H4 (cell line): ENCODE measurements at regions not wholly inside any gene's neighbourhood (a gene's known extent, or its start where the extent isn't known, plus 50 kb on each side); places are given as distances from the start of the nearest gene placed in this dataset.

Experiments
- DNase-seq: peaks from one replicate; pipeline ENCODE4 v3.0.0-alpha.2; 2015; ENCODE audit warnings: low spot score

DNA sequence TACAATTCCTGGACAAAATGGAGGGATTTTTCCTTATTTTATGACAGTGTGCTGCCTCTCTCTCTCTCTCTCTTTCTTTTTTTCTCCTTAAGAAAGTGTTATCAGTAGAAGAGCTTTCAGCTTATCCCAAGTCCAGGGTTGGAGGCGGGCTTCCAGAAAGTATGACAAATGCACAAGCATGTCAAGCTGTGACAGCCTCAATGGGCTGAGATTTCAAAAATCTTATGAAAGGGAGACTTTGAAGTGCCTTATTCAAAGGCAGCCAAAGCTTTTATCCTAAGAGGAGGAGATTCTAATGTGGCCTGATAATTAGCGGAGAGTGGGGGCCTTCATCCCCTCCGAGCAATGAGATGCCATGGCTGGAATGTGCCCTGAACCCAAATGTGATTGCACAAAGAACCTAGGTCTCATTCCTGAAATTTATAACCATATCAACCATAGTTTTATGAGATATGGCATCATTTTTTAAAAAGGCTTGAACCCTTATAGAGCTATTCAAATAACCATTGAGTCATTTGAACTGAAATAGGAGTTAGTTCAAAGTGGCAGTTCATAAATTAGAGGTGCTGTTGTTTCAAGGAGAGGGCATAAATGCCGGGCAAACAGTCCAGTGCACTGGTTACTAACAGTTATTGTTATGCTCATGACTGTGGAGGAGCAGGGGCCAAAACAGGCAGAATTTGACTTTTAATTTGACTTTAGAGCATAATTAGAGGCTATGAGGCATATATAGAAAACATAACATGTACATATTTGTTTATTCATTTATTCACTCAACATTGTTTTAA lies 261.6 kb upstream of the THRB start:
- DNase-seq = no peak

DNA sequence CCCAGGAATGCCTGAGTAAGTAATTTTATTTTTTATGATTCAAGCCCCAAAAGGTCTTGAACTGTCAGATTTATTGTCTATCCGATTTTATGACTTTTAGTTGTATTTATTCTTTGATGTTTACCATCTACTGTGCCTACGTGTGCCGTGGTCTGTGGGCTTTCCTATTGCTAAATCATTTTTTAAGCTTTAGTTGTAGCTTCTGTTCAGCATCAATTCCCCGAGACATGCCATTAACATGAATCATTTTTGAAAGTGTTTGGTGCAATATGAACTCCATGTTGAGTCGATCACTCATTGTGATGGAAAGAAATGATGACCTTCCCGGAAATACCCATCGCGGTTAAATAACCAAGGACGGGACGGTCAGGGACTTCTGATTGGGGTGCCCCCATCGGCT lies 268.7 kb upstream of the THRB start:
- peak; percentile 3 for DNase-seq

DNA sequence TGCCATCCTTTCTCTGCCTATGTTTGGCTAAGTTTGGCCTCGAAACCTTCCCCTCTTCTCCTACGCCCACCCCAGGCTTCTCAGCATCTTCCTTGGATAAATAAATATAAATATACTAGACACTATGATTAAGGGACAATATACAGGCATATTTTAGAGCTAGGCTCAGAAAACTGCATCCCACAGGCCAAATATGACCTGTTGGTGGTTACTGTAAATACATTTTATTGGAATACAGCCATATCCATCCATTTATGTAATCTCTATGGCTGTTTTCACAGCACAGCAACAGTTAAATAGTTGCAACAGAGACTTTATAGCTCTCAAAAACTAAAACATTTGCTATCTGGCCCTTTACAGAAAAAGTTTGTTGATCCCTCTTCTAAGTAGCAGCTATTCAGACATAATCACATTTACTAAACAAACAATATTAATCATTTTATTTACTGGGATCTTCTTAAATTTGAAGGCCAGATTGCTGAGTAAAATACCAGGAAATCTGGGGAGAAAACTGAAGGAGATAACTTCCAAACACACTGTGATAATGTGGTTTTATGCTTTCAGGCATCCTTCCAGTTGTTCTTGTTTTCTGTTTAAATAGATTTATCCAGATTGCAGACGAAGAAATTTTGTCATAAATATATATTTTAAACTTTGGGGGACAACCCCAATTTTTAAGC lies 269.7 kb upstream of the THRB start:
- DNase-seq = peak; percentile 4

DNA sequence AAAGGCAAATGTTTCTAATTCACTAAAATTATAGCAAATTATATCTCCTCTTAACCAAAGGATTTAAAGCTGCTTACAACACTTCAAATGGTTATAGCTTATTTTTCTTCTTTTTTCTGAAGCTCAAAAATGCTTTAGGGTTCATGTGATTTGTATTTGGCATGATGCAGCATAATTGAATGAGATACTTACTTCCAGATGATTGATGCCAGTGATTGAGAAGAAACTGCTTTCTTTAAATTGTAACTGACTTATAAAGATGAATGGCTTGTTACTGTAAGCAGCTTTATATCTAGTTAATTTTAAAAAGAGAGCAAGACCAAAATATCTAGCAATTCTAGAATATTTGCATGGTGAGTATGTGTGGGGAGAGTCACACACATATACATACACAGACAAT lies 270.7 kb upstream of the THRB start:
- no peak for DNase-seq

DNA sequence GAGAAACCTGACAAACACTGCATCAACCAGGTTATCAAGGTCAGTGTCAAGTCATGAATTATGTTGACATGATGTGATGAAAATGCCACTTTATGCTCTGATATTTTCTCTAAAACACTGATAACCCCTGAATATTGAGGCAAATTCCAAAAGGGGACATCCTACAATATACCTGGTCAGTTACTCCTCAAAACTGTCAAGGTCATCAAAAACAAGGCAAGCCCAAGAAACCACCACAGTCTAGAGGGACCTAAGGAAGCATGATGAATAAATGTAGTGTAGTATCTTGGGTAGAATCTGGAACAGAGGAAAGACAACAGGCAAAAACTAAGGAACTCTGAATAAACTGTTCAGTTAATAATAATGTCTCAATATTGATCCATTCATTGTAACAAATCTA lies 275.3 kb upstream of the THRB start:
- DNase-seq = no peak

DNA sequence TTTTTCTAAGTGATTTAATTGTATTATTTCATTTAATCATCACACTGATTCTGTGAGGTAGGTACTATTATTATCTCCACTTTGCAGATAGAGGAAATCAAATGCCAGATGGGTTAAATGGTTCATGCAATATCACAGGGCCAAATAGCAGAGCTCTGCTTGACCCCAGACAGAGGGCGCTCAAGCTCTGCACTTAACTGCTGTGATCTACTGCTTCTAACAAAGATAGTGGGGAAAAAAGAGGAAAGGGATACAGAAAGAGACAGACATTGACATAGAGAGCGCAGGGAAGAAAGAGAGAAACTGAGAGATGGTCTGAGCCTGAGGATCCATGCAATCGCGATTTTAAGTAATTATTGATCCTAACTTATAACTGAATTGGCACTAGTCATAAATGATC lies 279.1 kb upstream of the THRB start:
- peak; percentile 54 for DNase-seq

DNA sequence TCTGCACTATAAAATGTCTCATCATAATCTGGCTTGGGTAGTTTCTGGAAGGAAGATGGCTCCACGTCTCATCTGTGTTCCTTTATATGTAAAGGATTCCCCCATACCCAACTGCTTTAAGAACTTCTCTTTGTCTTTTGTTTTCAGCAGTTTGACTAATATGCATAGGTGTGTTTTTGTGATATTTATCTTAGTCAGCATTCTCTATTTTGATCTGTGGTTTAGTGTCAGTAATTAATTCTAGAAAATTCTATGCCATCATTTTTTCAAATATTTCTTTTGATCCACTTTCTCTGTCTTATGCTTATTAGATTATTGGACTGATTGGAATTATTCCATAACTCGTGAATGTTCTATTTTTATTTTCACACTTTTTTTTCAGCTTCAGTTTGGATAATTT lies 286.3 kb upstream of the THRB start:
- DNase-seq = no peak

DNA sequence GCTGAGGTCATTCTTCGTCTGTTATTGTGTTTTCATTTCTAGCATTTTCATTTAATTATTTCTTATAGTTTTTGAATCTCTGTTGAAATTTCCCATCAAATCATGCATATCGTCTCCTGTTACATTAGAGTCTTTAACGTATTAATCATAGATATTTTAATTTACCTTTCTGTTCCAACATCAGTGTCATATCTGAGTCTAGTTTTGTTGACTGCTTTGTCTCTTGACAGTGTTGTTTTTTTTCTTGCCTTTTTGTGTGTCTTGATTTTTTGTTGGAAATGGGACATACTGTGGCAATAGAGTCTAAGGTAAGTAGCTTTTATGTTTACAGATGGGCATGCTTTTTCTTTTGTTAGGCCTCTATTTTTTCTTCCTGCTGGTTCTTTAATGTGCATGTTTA lies 286.8 kb upstream of the THRB start:
- no peak for DNase-seq

DNA sequence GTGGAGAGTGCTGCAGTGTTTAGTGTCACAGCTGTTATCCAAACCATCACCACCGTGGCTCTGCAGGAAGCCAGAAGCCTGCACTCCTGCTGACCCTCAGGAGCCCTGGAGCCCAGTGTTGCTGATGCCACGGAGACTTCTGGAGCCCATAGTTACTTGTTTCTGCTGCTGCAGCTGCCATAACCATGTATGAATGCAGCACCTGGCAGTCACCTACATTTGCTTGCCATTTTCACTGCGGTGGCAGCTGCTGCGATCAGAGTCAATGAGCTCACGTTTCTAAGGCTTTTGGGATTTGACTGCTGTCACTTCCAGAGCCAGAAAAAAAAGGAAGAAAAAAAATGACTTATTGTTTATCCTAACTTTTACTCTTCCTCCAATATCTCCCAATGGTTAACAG lies 299.2 kb upstream of the THRB start:
- DNase-seq = no peak

DNA sequence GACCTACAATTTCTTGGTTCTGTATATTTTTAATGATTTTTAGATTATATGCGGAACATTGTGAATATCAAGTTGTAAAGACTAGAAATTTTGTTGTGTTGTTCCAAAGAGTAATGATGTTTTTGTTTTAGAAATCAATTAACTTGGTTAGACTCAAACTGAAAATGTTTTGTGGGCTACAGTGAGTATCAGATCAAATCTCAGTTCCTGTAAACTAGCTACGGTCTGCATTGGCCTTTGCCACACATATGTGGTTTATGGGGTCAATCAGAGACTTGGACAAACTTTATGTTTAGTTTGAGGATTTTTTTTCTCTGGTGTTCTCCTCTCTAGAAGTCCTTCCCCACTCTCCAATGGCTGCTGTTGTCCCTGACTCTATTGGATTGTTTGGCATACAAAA lies 308.0 kb upstream of the THRB start:
- no peak for DNase-seq

DNA sequence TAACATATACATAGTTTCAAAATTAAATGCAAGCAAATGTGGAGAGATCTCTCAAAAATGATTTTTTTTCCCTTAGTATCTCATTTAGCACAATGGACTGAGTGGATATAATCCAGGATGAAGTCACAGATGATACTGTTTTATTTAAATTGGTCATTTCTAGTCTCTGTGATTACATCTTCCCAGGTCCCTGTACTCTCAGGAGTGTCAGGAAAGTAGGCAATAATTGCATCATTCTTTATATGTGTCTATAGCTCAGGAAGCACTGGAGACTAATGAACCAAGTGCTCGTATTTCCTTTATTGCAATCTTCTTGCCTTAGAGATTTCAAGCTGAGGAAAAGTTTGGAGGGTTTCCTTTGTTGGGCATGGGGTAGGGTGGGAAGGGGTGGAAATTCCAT lies 309.4 kb upstream of the THRB start:
- no peak for DNase-seq

DNA sequence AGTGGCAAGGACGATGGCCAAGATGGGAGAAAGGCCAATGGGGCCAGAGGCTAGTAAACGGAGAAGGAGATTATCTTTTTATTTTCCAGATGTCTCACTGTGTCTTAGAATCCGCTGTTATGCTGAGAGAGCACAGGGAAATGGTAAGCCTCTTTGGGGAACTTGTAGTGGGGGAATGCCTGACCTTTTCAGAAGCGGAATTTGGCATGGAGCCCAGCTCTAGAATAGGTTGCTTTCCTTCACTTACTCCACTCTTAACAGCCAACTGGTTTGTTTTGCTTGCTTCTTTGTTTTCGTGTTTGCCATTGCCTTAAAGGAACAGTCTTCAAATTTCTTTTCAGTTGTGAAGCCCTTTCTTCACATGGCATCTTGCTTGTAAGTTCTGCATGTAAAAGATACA lies 316.2 kb upstream of the THRB start:
- no peak for DNase-seq

DNA sequence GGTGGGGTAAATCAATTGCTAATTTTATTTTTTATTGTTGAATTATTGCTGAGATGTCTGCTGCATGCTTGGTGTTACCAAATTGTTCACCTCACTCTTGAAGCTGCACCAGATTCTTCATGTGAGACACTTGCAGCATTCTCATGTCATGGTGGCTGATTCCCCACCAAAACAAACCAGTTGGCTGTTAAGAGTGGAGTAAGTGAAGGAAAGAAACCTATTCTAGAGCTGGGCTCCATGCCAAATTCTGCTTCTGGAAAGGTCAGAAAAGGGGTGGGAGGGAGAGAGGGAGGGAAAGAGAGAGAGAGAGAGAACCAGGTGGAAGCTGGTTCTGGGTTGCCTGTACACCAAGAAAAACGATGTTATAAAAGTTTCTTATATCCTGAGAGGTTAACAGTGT lies 317.5 kb upstream of the THRB start:
- no peak for DNase-seq

DNA sequence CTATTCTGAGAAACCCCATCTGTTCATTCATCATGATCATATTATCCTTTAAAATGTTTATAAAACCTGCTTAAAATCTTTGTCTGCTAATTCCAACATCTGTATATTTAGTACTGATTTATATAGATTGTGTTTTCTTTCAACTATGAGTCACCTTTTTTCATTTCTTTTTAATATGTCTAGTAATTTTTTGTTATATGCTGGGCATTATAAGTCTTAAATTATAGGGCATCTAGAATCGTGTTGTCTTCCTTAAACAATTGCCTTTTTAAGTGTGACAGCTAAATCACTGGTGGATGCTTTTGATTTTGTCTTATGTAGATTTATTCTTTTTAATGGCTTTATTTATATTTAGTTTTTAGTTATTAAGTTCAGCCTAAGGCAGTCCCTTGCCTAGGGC lies 323.4 kb upstream of the THRB start:
- DNase-seq = no peak

DNA sequence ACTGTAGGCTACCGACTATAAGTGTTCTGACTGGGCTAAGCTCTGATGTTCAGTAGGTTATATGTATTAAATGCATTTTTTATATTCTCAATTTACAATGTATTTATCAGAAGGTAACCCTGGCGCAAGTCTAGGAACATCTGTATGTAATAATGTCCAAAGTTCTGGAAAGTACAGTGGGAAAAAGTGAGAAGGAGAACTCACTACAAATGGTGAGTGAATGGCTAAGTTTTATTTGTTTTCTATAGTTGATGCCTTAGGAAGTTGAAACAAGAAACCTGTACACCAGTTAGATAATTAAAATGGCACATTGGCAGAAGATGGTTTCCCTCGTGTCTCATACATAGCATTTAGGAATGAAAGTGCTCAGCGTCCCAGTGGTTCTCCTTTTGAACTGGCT lies 333.4 kb upstream of the THRB start:
- DNase-seq = no peak

DNA sequence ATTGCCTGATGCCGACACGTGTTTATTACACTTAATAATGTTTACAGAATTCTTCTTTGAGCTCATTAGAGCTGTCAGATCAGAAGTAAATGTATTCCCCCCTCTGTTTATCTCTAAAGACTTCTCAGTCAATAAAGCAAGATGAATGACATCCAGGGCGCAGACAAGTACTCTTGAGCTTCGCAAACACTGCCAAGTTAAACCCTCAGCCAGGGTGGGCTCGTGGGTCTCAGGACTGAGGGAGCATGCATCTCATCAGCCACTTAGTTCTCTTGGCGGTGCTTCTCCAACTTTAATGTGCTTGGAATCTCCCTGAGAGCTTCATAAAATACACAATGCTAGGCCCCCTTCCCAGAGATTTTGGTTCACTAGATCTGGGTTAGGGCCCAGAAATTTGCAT lies 333.9 kb upstream of the THRB start:
- no peak for DNase-seq

DNA sequence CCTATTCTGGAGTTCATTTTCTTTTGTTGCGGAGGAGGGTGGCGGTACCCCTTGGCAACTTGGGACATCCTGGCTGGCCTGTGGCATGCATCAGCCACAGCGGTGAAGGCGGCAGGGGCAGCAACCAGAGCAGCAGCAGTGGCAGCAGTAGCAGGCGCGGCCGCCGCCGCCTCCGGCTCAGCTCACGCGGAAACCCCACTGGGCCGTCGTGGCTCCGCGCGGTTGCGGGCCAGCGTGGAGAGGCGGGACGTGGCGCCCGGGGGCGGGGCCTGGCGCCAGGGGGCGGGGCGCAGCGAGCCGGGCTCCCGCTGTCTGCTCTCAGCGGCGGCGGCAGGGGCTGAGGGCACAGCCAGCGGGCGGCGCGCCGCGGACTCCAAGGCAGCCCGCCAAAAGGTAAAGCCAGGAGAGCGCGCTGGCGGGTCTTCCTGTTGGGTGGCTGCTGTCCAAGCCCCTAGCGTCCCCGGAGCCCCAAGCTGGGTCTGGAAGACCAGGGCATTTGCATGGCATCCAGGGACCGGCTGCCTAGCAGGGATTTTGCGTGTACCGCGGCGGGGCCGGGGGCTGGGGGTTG lies 334.4 kb upstream of the THRB start:
- DNase-seq = no peak

DNA sequence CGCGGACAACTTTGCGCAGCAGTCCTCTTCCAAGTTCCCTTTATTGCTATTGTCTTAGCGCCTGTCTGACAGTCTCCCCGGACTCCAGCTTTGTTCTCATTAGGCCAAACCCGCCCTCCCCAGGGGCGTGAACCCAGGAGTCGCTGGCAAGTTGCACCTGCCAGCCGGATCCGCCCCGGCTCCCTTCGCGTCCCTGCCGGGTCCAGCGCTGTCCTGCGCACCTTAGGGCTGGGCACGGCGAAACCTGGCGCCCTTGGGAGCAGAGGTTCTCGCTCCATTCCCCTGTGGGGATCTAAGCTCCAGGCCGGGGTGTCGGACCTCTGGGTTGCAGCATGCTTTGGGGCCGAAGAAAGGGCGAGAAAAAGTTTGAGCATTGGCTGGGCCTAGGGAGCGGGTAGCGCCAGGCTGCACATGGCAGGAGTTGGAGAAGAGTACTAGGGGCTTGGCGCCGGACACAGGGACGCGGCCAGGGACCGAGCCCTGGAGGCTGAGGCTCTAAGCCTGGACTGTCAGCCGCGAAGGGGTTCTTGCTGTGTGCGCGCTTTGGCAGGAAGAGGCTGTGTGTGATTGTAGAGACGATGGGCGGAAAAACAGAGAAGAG lies 335.1 kb upstream of the THRB start:
- DNase-seq = no peak

DNA sequence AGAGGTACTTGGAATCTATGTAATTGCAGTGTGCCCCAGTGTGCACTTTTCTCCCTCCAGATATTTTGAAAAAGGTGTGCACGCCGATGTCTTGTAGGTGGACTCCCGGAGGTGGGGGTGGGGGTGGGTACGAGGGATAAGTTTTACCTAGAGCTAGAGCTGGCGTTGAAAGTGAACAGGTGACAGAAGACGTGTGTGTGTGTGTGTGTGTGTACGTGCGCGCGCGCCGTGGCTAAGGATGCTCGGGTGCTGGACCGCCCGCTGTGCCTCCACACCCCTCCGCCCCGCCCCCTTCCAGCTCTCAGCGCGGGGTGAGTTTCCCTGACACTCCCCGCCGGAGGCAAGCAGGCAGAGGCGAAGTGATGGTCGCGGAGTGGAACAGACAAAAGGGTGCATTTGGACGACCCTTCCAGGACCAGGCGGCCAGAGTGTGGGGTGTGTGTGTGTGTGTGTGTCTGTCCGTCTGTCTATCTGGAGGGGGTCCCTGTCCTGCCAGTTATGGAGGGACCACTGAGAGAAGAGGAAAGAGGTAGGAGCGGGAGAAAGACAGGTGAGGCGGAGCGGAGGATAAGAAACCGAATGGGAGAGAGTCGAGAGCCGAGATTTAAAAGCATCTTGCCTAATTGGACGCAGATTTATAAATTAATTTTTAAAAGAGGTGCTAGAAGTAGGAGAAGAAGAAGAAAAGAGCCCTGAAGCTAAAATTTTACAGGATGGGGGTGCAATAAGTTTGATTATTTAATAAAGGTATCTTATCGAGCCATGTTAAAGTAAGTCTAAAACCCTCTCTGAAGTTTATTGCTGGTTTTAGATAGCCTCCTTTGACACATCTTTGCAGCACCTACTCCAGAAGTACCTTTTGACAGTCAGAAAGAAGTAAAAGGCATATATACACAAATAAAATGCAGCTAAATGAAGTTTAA lies 335.8 kb upstream of the THRB start:
- no peak for DNase-seq

DNA sequence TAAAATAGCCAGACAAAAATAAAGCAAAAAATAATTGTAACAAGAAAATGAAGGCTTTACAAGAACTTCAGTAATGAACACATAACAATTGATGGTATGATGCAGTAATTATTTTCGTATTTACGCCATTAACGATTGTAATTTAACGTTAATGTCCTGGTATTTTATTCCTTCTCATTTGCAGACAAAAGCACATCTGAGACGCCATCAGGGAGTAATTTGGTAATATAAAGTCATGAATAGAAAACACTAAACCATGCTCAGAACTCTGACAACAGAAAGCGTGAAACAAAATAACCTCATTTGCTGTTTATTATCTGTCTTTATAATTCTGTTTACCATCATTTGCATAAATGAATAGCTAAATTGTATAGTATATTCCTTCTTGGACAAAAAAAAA lies 336.6 kb upstream of the THRB start:
- DNase-seq = no peak

DNA sequence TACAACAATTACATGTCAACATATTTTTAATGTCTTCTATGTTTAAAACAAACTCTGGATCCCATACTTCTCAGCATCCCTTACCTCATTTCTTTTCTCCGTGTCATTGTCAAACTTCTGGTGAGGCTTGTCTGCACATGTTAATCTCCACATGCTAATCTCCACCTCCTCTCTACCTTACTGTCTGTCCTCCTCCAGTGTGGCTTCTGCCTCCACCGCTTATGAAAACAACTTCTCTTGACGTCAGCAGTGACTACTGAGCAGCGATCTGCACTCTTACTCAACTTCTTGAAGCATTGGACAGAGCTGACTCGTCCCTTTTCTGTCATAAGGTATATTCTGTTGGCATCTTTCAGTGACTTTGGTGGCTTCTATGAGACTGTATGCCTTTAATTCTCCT lies 338.2 kb upstream of the THRB start:
- DNase-seq = no peak

DNA sequence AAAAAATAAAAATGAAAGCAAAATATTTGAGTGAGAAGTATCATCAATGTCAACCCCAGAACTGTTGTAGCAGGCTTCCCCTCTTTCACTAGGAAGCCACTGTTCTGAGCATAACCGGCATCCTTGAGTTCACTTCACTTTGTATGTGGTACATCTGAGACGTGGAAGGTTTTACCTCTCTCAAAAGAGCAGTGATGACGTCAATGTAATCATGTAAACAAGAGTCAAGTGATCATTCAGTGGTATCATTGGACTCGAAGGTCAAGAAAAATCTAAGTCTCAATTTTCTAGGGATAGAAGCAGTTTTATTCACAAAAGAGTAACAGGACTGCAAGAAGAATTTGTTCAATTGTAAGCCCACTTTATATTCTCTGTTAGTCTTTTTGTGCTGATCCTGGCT lies 339.8 kb upstream of the THRB start:
- DNase-seq = no peak
